ENCODE measurements at regions not wholly inside any gene's neighbourhood (a gene's known extent, or its start where the extent isn't known, plus 50 kb on each side); places are given as distances from the start of the nearest gene placed in this dataset.

- intact Hi-C loops (cut with DNase I) = no loop called here
Measured at GRCh38 chr4:120177603-120178002, 111.0 kb upstream of the MAD2L1 start.

DNA sequence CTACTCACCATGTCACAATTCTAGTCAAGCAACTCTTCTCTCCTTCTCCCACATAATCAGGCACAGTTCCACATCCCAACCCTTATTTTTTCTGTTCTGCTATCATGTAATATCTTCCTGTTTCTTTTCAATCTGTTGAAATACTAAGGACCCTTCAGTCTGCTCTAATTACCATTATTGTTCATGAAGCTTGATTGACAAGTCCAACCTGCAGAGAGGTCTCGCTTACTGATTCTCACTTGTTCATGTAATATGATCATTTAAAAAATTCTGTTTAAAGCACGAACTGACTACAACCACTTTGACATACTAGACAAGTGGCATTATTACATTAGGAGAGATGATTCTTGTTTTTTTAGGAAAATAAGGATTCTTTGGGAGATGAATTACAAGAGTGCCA lies 108.6 kb upstream of the MAD2L1 start:
- no peak for TF ChIP-seq CTCF (IDR thresholded peaks at IDR 0.05)
- TF ChIP-seq POLR2A (IDR thresholded peaks at IDR 0.05) = no peak
- TF ChIP-seq EP300 (IDR thresholded peaks at IDR 0.05) = no peak
- Histone ChIP-seq H3K9me3 (no peaks in the 10 kb centered on the region), H3K4me1 (ENCODE audit: insufficient read depth) (no peaks in the 10 kb centered on the region), H3K36me3 (no peaks in the 10 kb centered on the region), H3K4me3 (no peak overlapping the region), H3K27me3 (no peaks in the 10 kb centered on the region), H3K27ac (no peak overlapping the region)
- intact Hi-C loops (cut with DNase I) = no loop called here
- WGBS, 3 donors = 91 to 94% (median 91%) methylated on average over 2 of the region's 2 CpGs
- DNase-seq = no peak

More at GRCh38 chr4:120177603-120178002, 111.0 kb upstream of the MAD2L1 start:
- no peaks in the 10 kb centered on the region for H3K9me3 ChIP-seq
- no peaks in the 10 kb centered on the region for H3K36me3 ChIP-seq
- no peak overlapping the region for H3K27ac ChIP-seq
- no peak for DNase-seq
- no peaks in the 10 kb centered on the region for H3K4me1 ChIP-seq (ENCODE audit: insufficient read depth)
- no peak overlapping the region for H3K4me3 ChIP-seq
- TF ChIP-seq EP300 (IDR thresholded peaks at IDR 0.05) (no peak), CTCF (IDR thresholded peaks at IDR 0.05) (no peak), POLR2A (IDR thresholded peaks at IDR 0.05) (no peak)
- no peaks in the 10 kb centered on the region for H3K27me3 ChIP-seq
- 78 to 88% (median 85%) methylated on average over 1 of the region's 1 CpG for WGBS, 3 donors

GRCh38 chr4:120163895-120164294 lies 97.2 kb upstream of the MAD2L1 start:
- no peak for DNase-seq
- Histone ChIP-seq H3K4me1 (ENCODE audit: insufficient read depth) (no peaks in the 10 kb centered on the region), H3K36me3 (no peaks in the 10 kb centered on the region), H3K4me3 (no peak overlapping the region), H3K9me3 (no peaks in the 10 kb centered on the region), H3K27me3 (no peaks in the 10 kb centered on the region), H3K27ac (no peak overlapping the region)
- WGBS, 3 donors = 29 to 45% (median 31%) methylated on average over 2 of the region's 2 CpGs
- TF ChIP-seq POLR2A (IDR thresholded peaks at IDR 0.05) = no peak
- TF ChIP-seq EP300 (IDR thresholded peaks at IDR 0.05) = no peak
- TF ChIP-seq CTCF (IDR thresholded peaks at IDR 0.05) = no peak
- intact Hi-C loops (cut with DNase I) = loop anchor here in 1 of 4 donors (10.0 kb wide), 1 partner anchor 941 kb away; no protein-coding TSS in a partner anchor

GRCh38 chr4:120158841-120159463 lies 92.3 kb upstream of the MAD2L1 start:
- DNase-seq = no peak
- H3K4me1 ChIP-seq (ENCODE audit: insufficient read depth) = no peaks in the 10 kb centered on the region
- WGBS, 3 donors = 70 to 88% (median 82%) methylated on average over 3 of the region's 3 CpGs
- intact Hi-C loops (cut with DNase I) = loop anchor here in 3 of 4 donors (5.0 to 10.0 kb wide), 4 partner anchors 933 to 1093 kb away; no protein-coding TSS in a partner anchor
- H3K27ac ChIP-seq = no peak overlapping the region
- H3K4me3 ChIP-seq = no peak overlapping the region
- H3K27me3 ChIP-seq = no peaks in the 10 kb centered on the region
- no peak for TF ChIP-seq CTCF (IDR thresholded peaks at IDR 0.05)
- no peak for TF ChIP-seq EP300 (IDR thresholded peaks at IDR 0.05)
- no peak for TF ChIP-seq POLR2A (IDR thresholded peaks at IDR 0.05)
- no peaks in the 10 kb centered on the region for H3K36me3 ChIP-seq
- H3K9me3 ChIP-seq = no peaks in the 10 kb centered on the region

Measured in ovary (tissue), 7 donors.